ENCODE measurements at regions not wholly inside any gene's neighbourhood (a gene's known extent, or its start where the extent isn't known, plus 50 kb on each side); places are given as distances from the start of the nearest gene placed in this dataset.

DNA sequence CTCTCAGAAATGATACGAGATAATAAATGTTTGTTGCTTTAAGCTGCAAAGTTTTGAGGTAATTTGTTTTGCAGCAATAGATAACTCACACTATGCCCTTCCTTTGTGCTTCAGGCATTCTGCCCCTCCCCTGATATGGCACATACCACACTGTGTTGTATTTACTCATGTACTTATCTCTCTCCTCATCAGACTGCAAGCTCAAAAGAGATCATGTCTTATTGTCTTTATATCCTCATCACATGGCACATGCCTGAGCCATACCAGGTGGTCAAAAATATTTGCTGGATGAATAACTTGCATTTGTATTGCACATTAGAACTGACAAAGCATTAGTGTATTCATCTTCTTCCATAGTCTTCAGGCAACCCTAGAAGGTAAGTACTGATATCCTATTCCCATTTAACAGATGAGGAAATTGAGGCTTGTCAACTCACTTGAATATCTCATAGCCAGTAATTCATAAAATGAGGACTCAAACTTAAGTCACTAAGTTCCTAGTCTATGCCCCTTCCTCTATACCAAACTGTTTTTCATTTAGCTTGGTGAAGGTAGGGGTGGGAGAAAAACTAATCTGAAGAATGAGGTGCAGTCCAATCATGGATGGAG lies 83.9 kb upstream of the EED start:
- H3K4me2 ChIP-seq (ENCODE audit: unreplicated experiment), result no peak overlapping the region
- no peak overlapping the region for H3K4me3 ChIP-seq
- no peaks in the 10 kb centered on the region for H3K9me2 ChIP-seq (ENCODE audit: insufficient read depth)
- DNase-seq, result peak; percentile 48
- H3F3A ChIP-seq (ENCODE audit: insufficient read depth), result peaks cover 32% of the 10 kb centered on the region
- TF ChIP-seq EZH2phosphoT487 (IDR thresholded peaks at IDR 0.05; ENCODE audit: insufficient read depth, low read depth) (no peak), EZH2 (IDR thresholded peaks at IDR 0.05; ENCODE audit: insufficient read depth, poor library complexity, severe bottlenecking) (no peak)
- 0 out of 2 replicates have a peak overlapping the region, but pooled peaks have one; percentile 84 for H3K27ac ChIP-seq
- H2AFZ ChIP-seq, result 0 out of 2 replicates have a peak overlapping the region, but pooled peaks have one; percentile 78
- peaks cover 34% of the 10 kb centered on the region for H3K4me1 ChIP-seq (ENCODE audit: insufficient read depth)
- H3K27me3 ChIP-seq (replicated peaks; ENCODE audit: insufficient read depth), result no peaks in the 10 kb centered on the region
- in situ Hi-C loops (cut with MboI), result no loop called here
- H3K79me2 ChIP-seq (ENCODE audit: insufficient read depth), result no peaks in the 10 kb centered on the region
- H3K9ac ChIP-seq, result no peak overlapping the region
- H4K20me1 ChIP-seq (ENCODE audit: insufficient read depth), result no peaks in the 10 kb centered on the region
- H3K9me3 ChIP-seq (ENCODE audit: low read depth), result no peaks in the 10 kb centered on the region
- 55 to 89% methylated on average over 1 of the region's 1 CpG for WGBS, 2 experiments (ENCODE audit: low coverage in 1 of 2, low lambda C conversion rate in 2 of 2, missing lambda C conversion rate in 2 of 2)
- H3K36me3 ChIP-seq (ENCODE audit: low read depth), result no peaks in the 10 kb centered on the region

DNA sequence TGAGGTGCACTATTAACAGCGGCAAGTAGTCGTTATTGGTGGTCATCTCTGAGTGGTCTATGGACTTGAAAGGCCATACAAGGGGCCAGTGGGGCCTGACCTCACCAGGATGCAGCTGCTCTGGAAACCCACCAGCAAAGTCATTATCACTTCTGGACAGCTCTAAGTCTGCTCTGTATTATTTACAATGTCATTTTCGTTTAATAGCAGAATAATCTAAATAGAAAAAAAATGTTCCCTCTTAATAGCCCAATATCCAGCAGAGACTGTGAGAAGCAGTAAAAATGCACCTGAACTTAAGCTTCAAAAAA lies 85.0 kb upstream of the EED start:
- DNase-seq, result no peak
- Histone ChIP-seq H3K27ac (no peak overlapping the region), H3F3A (ENCODE audit: insufficient read depth) (peaks cover 32% of the 10 kb centered on the region), H2AFZ (no peak overlapping the region), H3K9ac (no peak overlapping the region), H3K9me3 (ENCODE audit: low read depth) (no peaks in the 10 kb centered on the region), H3K27me3 (replicated peaks; ENCODE audit: insufficient read depth) (no peaks in the 10 kb centered on the region), H3K9me2 (ENCODE audit: insufficient read depth) (no peaks in the 10 kb centered on the region), H3K4me2 (ENCODE audit: unreplicated experiment) (no peak overlapping the region), H3K4me1 (ENCODE audit: insufficient read depth) (peaks cover 34% of the 10 kb centered on the region), H3K79me2 (ENCODE audit: insufficient read depth) (no peaks in the 10 kb centered on the region), H4K20me1 (ENCODE audit: insufficient read depth) (no peaks in the 10 kb centered on the region), H3K4me3 (no peak overlapping the region), H3K36me3 (ENCODE audit: low read depth) (no peaks in the 10 kb centered on the region)
- TF ChIP-seq EZH2 (IDR thresholded peaks at IDR 0.05; ENCODE audit: insufficient read depth, poor library complexity, severe bottlenecking) (no peak), EZH2phosphoT487 (IDR thresholded peaks at IDR 0.05; ENCODE audit: insufficient read depth, low read depth) (no peak)
- 96 to 97% methylated on average over 3 of the region's 3 CpGs for WGBS, 2 experiments (ENCODE audit: low coverage in 1 of 2, low lambda C conversion rate in 2 of 2, missing lambda C conversion rate in 2 of 2)
- in situ Hi-C loops (cut with MboI), result no loop called here

DNA sequence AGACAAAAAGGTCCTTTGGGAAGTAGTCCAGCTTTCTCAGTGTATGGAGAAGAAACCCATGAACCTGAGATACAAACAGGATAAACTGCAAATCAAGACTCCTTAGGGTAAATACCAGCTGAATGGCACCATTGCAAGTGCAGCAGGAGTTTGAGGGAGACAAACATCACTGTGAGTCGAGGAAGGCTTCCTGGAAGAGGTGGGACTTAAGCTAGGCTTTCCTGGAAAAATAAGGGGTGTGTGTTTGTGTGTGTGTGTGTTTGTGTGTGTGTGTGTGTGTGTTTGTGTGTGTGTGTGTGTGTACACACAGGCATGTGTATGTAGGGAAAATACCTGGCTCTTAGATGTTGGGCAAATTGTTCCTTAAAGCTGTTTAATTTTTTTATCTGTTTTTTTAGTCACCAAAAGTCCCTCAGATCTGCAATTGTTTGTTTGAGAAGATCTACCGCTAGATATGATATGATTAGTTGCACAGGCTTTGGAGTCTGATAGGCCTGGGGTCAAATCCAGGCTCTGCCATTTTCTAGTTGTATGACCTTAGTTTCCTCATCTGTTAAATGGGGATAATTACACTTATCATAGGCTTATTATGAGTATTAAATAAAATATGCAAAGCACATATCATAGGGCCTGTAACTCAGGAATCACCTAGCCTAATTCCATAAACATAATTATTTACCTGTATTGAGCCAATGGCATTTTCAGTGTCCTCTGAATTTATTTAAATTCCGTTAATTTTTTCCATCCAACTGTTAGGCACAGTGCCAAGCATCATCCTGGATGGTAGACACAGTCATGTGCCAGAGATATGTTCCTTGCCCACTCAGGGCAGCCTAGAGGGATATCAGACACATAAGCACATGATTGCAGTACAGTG lies 85.6 kb upstream of the EED start:
- H3K9ac ChIP-seq, result no peak overlapping the region
- no peaks in the 10 kb centered on the region for H3K9me2 ChIP-seq (ENCODE audit: insufficient read depth)
- H3K4me1 ChIP-seq (ENCODE audit: insufficient read depth), result peaks cover 34% of the 10 kb centered on the region
- in situ Hi-C loops (cut with MboI), result no loop called here
- WGBS, 2 experiments (ENCODE audit: low coverage in 1 of 2, low lambda C conversion rate in 2 of 2, missing lambda C conversion rate in 2 of 2), result 71 to 74% methylated on average over 3 of the region's 3 CpGs
- H3K27me3 ChIP-seq (replicated peaks; ENCODE audit: insufficient read depth), result no peaks in the 10 kb centered on the region
- H3K27ac ChIP-seq, result no peak overlapping the region
- no peak overlapping the region for H2AFZ ChIP-seq
- H3F3A ChIP-seq (ENCODE audit: insufficient read depth), result peaks cover 32% of the 10 kb centered on the region
- no peak for DNase-seq
- no peaks in the 10 kb centered on the region for H3K9me3 ChIP-seq (ENCODE audit: low read depth)
- no peaks in the 10 kb centered on the region for H4K20me1 ChIP-seq (ENCODE audit: insufficient read depth)
- H3K36me3 ChIP-seq (ENCODE audit: low read depth), result no peaks in the 10 kb centered on the region
- no peak overlapping the region for H3K4me2 ChIP-seq (ENCODE audit: unreplicated experiment)
- H3K79me2 ChIP-seq (ENCODE audit: insufficient read depth), result no peaks in the 10 kb centered on the region
- H3K4me3 ChIP-seq, result no peak overlapping the region
- TF ChIP-seq EZH2phosphoT487 (IDR thresholded peaks at IDR 0.05; ENCODE audit: insufficient read depth, low read depth) (no peak), EZH2 (IDR thresholded peaks at IDR 0.05; ENCODE audit: insufficient read depth, poor library complexity, severe bottlenecking) (no peak)

DNA sequence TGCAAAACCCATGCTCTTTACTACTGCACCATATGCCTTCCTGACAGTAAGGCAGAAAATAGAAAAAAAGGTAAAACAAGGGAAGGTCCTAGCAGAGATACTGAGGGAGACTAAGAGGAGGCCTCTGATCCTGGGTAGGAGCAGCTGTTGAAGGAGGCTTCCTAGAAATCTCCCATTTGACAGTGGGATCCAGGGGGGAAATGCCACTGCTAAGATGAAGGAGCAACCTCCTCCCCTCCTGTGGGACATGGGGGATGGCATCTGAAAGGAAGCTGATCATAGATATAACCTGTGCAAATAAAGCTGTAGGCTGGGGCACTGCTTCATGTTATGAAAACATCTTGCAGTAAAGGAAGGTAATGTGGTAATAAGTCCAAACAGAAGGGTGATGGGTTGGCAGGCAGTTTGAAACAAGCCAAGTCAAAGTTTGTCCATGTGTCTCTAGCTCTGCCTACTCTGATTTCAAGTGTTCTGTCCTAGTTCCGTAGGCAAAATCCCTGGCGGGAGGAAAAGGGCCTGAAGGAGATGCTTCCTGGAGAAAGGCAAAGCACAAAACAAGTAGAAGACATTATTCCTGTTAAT lies 86.7 kb upstream of the EED start:
- Histone ChIP-seq H3K36me3 (ENCODE audit: low read depth) (no peaks in the 10 kb centered on the region), H3K27me3 (replicated peaks; ENCODE audit: insufficient read depth) (no peaks in the 10 kb centered on the region), H3K9me2 (ENCODE audit: insufficient read depth) (no peaks in the 10 kb centered on the region), H3K4me3 (no peak overlapping the region), H2AFZ (no peak overlapping the region), H3K9me3 (ENCODE audit: low read depth) (no peaks in the 10 kb centered on the region), H3F3A (ENCODE audit: insufficient read depth) (peaks cover 34% of the 10 kb centered on the region), H3K27ac (no peak overlapping the region), H3K4me1 (ENCODE audit: insufficient read depth) (peaks cover 29% of the 10 kb centered on the region), H3K9ac (no peak overlapping the region), H4K20me1 (ENCODE audit: insufficient read depth) (no peaks in the 10 kb centered on the region), H3K4me2 (ENCODE audit: unreplicated experiment) (no peak overlapping the region), H3K79me2 (ENCODE audit: insufficient read depth) (no peaks in the 10 kb centered on the region)
- TF ChIP-seq EZH2phosphoT487 (IDR thresholded peaks at IDR 0.05; ENCODE audit: insufficient read depth, low read depth) (no peak), EZH2 (IDR thresholded peaks at IDR 0.05; ENCODE audit: insufficient read depth, poor library complexity, severe bottlenecking) (no peak)
- 98% methylated on average over 2 of the region's 2 CpGs for WGBS, 2 experiments (ENCODE audit: low coverage in 1 of 2, low lambda C conversion rate in 2 of 2, missing lambda C conversion rate in 2 of 2)
- DNase-seq, result no peak
- in situ Hi-C loops (cut with MboI), result no loop called here
